NB4 (cell line): ENCODE measurements at regions not wholly inside any gene's neighbourhood (a gene's known extent, or its start where the extent isn't known, plus 50 kb on each side); places are given as distances from the start of the nearest gene placed in this dataset.

Source experiments
- DNase-seq: peaks from one replicate; pipeline ENCODE4 v3.0.0; 2010; ENCODE audit warnings: low read depth
- H3K4me3 ChIP-seq: one replicate; pipeline ENCODE4 v1.5.1; 2011; ENCODE audit warnings: mild to moderate bottlenecking, low read depth, low read length, moderate library complexity
- CTCF ChIP-seq: IDR thresholded peaks from one replicate; pipeline ENCODE4 v1.5.1; 2012; ENCODE audit warnings: low read depth, low read length
- MAX ChIP-seq: IDR thresholded peaks from 2 replicates; pipeline ENCODE4 v1.6.1; 2011; ENCODE audit warnings: low read depth, low read length
- MYC ChIP-seq: IDR thresholded peaks from 2 replicates; pipeline ENCODE4 v1.6.1; 2011; ENCODE audit warnings: low read depth, low read length
- POLR2A ChIP-seq: IDR thresholded peaks from 2 replicates; pipeline ENCODE4 v1.6.1; 2011; ENCODE audit warnings: mild to moderate bottlenecking; ENCODE audit not compliant: insufficient read length; ENCODE audit errors: extremely low read depth

- no peak for TF ChIP-seq MAX
- no peak for TF ChIP-seq POLR2A
- TF ChIP-seq CTCF = no peak
- TF ChIP-seq MYC = no peak
- DNase-seq = no peak
- no peak overlapping the region for H3K4me3 ChIP-seq
These were observed 725.9 kb upstream of the CCDC179 start for GRCh38 chr11:23586173-23586572.

GRCh38 chr11:23590596-23591308 lies 730.5 kb upstream of the CCDC179 start:
- TF ChIP-seq POLR2A (no peak), CTCF (no peak), MAX (no peak), MYC (no peak)
- H3K4me3 ChIP-seq = no peak overlapping the region
- no peak for DNase-seq

DNA sequence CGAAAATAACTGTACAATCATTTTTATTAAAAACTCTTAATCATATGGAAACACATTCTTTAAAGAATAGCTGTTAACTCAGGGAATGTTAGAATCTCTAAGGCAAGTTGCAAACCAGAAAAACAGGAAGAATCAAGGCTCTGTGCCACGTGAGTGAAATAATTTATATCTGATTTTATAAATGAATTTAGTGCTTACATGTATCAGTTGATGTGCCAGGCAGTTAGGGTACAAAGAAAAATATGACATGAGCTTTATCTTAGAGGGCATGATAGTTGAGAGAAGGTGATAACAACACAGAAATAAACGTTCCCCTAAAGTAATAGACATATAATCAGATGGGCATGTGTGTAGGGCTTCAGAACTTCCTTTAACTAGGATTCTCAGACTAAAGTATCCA lies 734.5 kb upstream of the CCDC179 start:
- TF ChIP-seq MYC (no peak), POLR2A (no peak), CTCF (no peak), MAX (no peak)
- no peak overlapping the region for H3K4me3 ChIP-seq
- DNase-seq = no peak

DNA sequence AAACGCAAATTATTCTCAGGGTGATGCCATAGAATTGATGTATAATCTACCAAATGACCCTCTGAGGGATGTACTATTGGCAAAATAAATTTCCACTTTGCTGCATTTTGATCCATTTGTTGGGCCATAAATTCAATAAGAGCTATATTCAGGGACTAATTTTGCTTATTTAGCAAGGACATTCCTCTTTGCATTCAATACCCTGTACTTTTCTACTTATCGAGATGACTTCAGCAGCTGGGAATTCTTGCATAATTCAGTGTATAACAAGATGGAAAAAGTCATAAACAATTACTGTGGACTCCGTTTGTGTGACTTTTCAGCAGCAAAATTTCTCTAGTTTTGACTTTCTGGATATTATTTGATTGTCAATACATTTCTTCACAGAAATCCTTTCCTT lies 744.7 kb upstream of the CCDC179 start:
- no peak overlapping the region for H3K4me3 ChIP-seq
- no peak for DNase-seq
- TF ChIP-seq CTCF (no peak), MYC (no peak), POLR2A (no peak), MAX (no peak)

DNA sequence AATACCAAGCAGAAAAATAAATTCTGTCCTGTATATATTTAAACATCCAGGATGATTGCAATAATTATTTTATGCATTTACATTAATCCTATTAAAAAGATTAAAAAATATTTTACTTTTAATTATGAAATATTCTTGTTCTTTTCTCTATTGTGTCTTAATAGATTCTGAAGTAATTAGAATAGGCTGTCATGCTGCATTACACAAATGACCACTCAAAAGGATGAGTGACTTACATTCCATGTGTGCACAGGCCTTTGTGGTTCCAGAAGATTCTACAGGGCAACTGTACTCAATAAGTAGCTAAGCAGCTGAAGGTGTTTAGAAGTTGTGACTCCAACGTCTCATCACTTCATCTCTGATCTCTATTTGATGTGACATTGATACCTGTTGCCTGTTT lies 745.9 kb upstream of the CCDC179 start:
- no peak for DNase-seq
- H3K4me3 ChIP-seq = no peak overlapping the region
- TF ChIP-seq POLR2A = no peak
- no peak for TF ChIP-seq MAX
- no peak for TF ChIP-seq CTCF
- TF ChIP-seq MYC = no peak
